H9 (cell line): ENCODE measurements at regions not wholly inside any gene's neighbourhood (a gene's known extent, or its start where the extent isn't known, plus 50 kb on each side); places are given as distances from the start of the nearest gene placed in this dataset.

ENCODE experiments used
- DNase-seq: peaks from one replicate; pipeline ENCODE4 v3.0.0-alpha.2; 2017
- H2AFZ ChIP-seq: one replicate; pipeline ENCODE4 v1.6.1; 2013; ENCODE audit warnings: mild to moderate bottlenecking, low read length, control low read depth, moderate library complexity
- H2AK5ac ChIP-seq: 2 replicates; pipeline ENCODE4 v1.6.1; 2013; ENCODE audit warnings: low read length, control low read depth, mixed read lengths; ENCODE audit not compliant: insufficient read length
- H2BK120ac ChIP-seq: one replicate; pipeline ENCODE4 v1.6.1; 2013; ENCODE audit warnings: low read depth, mild to moderate bottlenecking, low read length, control low read depth, inconsistent platforms; ENCODE audit not compliant: poor library complexity, severe bottlenecking
- H2BK12ac ChIP-seq: 2 replicates; pipeline ENCODE4 v1.6.1; 2013; ENCODE audit warnings: low read length, control low read depth, mixed read lengths, low read depth; ENCODE audit not compliant: insufficient read length
- H2BK15ac ChIP-seq: 2 replicates; pipeline ENCODE4 v1.6.1; 2013; ENCODE audit warnings: low read depth, low read length, control low read depth
- H2BK20ac ChIP-seq: one replicate; pipeline ENCODE4 v1.6.1; 2013; ENCODE audit warnings: low read depth, mild to moderate bottlenecking, low read length, control low read depth, inconsistent platforms; ENCODE audit not compliant: poor library complexity, severe bottlenecking
- H2BK5ac ChIP-seq: 2 replicates; pipeline ENCODE4 v1.6.1; 2013; ENCODE audit warnings: low read length, control low read depth, mixed read lengths; ENCODE audit not compliant: insufficient read length
- H3K14ac ChIP-seq: 2 replicates; pipeline ENCODE4 v1.6.1; 2013; ENCODE audit warnings: low read length, control low read depth; ENCODE audit not compliant: insufficient read depth
- H3K18ac ChIP-seq: 2 replicates; pipeline ENCODE4 v1.6.1; 2013; ENCODE audit warnings: low read depth, mild to moderate bottlenecking, mixed read lengths, low read length, control low read depth; ENCODE audit not compliant: insufficient read length
- H3K23ac ChIP-seq: 2 replicates; pipeline ENCODE4 v1.6.1; 2013; ENCODE audit warnings: low read length, control low read depth, mixed read lengths, low read depth; ENCODE audit not compliant: insufficient read length
- H3K23me2 ChIP-seq: 2 replicates; pipeline ENCODE4 v1.6.1; 2013; ENCODE audit warnings: low read depth, mild to moderate bottlenecking, mixed read lengths, low read length, control low read depth; ENCODE audit not compliant: insufficient read length, poor library complexity, severe bottlenecking
- H3K27ac ChIP-seq: 2 replicates; pipeline ENCODE4 v1.5.1; 2013; ENCODE audit warnings: low read length, control low read depth, mixed read lengths, low read depth; ENCODE audit not compliant: insufficient read length
- H3K27me3 ChIP-seq: 2 replicates; pipeline ENCODE4 v1.6.1; 2013; ENCODE audit warnings: low read length, control low read depth, inconsistent platforms; ENCODE audit not compliant: insufficient read depth
- H3K4ac ChIP-seq: 2 replicates; pipeline ENCODE4 v1.6.1; 2013; ENCODE audit warnings: low read depth, mild to moderate bottlenecking, control low read depth, inconsistent platforms, low read length, moderate library complexity
- H3K4me1 ChIP-seq: 2 replicates; pipeline ENCODE4 v1.6.1; 2013; ENCODE audit warnings: low read length, control low read depth, inconsistent platforms; ENCODE audit not compliant: insufficient read depth
- H3K4me2 ChIP-seq: 2 replicates; pipeline ENCODE4 v1.6.1; 2013; ENCODE audit warnings: low read length, control low read depth, mixed read lengths; ENCODE audit not compliant: insufficient read length, insufficient read depth
- H3K56ac ChIP-seq: 2 replicates; pipeline ENCODE4 v1.6.1; 2013; ENCODE audit warnings: low read depth, mild to moderate bottlenecking, mixed read lengths, low read length, control low read depth; ENCODE audit not compliant: insufficient read length
- H3K79me1 ChIP-seq: 2 replicates; pipeline ENCODE4 v1.6.1; 2013; ENCODE audit warnings: low read depth, mild to moderate bottlenecking, moderate library complexity, low read length, control low read depth, inconsistent platforms; ENCODE audit not compliant: insufficient read depth, poor library complexity, severe bottlenecking
- H3K79me2 ChIP-seq: 2 replicates; pipeline ENCODE4 v1.6.1; 2013; ENCODE audit warnings: low read length, control low read depth, inconsistent platforms; ENCODE audit not compliant: insufficient read depth
- H3K9ac ChIP-seq: 2 replicates; pipeline ENCODE4 v1.6.1; 2013; ENCODE audit warnings: low read length, control low read depth, mixed read lengths; ENCODE audit not compliant: insufficient read length; ENCODE audit errors: extremely low read depth
- H3K9me3 ChIP-seq: one replicate; pipeline ENCODE4 v1.6.1; 2013; ENCODE audit warnings: low read depth, low read length, inconsistent platforms; ENCODE audit not compliant: control insufficient read depth
- H3T11ph ChIP-seq: one replicate; pipeline ENCODE4 v1.6.1; 2013; ENCODE audit warnings: mild to moderate bottlenecking, low read length, control low read depth, inconsistent platforms
- H4K20me1 ChIP-seq: one replicate; pipeline ENCODE4 v1.6.1; 2013; ENCODE audit not compliant: control insufficient read depth, insufficient read length, insufficient read depth
- H4K5ac ChIP-seq: 2 replicates; pipeline ENCODE4 v1.6.1; 2013; ENCODE audit warnings: low read depth, mild to moderate bottlenecking, mixed read lengths, low read length, control low read depth; ENCODE audit not compliant: insufficient read length
- H4K8ac ChIP-seq: replicated peaks from 2 replicates; pipeline ENCODE4 v1.6.1; 2013; ENCODE audit warnings: low read length, control low read depth, mixed read lengths, low read depth; ENCODE audit not compliant: insufficient read length
- H4K91ac ChIP-seq: 2 replicates; pipeline ENCODE4 v1.6.1; 2013; ENCODE audit warnings: low read depth, mild to moderate bottlenecking, moderate library complexity, mixed read lengths, low read length, control low read depth; ENCODE audit not compliant: insufficient read length
- H3K27ac Mint-ChIP-seq, 3 experiments: 2 replicates in 2 of 3; 3 replicates in 1 of 3; pipeline ENCODE4 v1.8.0; 2020 to 2021; ENCODE audit warnings: mixed read lengths in 3 of 3, mild to moderate bottlenecking in 1 of 3, moderate library complexity in 1 of 3
- H3K27me3 Mint-ChIP-seq: 2 replicates; pipeline ENCODE4 v1.8.0; 2021; ENCODE audit warnings: low read depth, mild to moderate bottlenecking, moderate library complexity, mixed read lengths
- H3K36me3 Mint-ChIP-seq, 3 experiments: 2 replicates in 2 of 3; 3 replicates in 1 of 3; pipeline ENCODE4 v1.8.0; 2020 to 2021; ENCODE audit warnings: low read depth in 3 of 3, mixed read lengths in 3 of 3; ENCODE audit not compliant: insufficient read depth in 1 of 3
- H3K4me1 Mint-ChIP-seq, 2 experiments: 2 replicates each; pipeline ENCODE4 v1.8.0; 2020; ENCODE audit warnings: mixed read lengths in 2 of 2
- H3K4me3 Mint-ChIP-seq, 2 experiments: 2 replicates in 1 of 2; 3 replicates in 1 of 2; pipeline ENCODE4 v1.8.0; 2020 to 2021; ENCODE audit warnings: mild to moderate bottlenecking in 2 of 2, mixed read lengths in 2 of 2, moderate library complexity in 1 of 2
- H3K9me3 Mint-ChIP-seq, 2 experiments: 2 replicates in 1 of 2; 3 replicates in 1 of 2; pipeline ENCODE4 v1.8.0; 2020; ENCODE audit warnings: mild to moderate bottlenecking in 2 of 2, mixed read lengths in 2 of 2, moderate library complexity in 1 of 2
- CTCF ChIP-seq: fragments of 200-600 bp; sonication (generic); conservative IDR thresholded peaks from 3 replicates; pipeline ENCODE4 v1.8.0; 2021; ENCODE audit warnings: antibody characterized with exemption, mild to moderate bottlenecking
- WGBS: extraction: QIAGEN DNeasy Blood & Tissue Kit; methylation state at CpG from one replicate; pipeline ENCODE4 v1.1.7; 2013; ENCODE audit warnings: missing lambda C conversion rate, low lambda C conversion rate, mixed read lengths; ENCODE audit not compliant: insufficient read length; ENCODE audit errors: extremely low coverage; 5-methylcytosine and 5-hydroxymethylcytosine counted together

- no peak overlapping the region for H3K18ac ChIP-seq
- no peaks in the 10 kb centered on the region for H3K9me3 ChIP-seq
- no peak overlapping the region for H3K14ac ChIP-seq
- no peaks in the 10 kb centered on the region for H3K23me2 ChIP-seq
- no peak overlapping the region for H2BK120ac ChIP-seq
- H2AK5ac ChIP-seq: no peak overlapping the region
- no peak for TF ChIP-seq CTCF
- no peak overlapping the region for H3K23ac ChIP-seq
- no peak for DNase-seq
- peaks cover 7% of the 10 kb centered on the region for H3K27me3 Mint-ChIP-seq
- no peaks in the 10 kb centered on the region for H4K20me1 ChIP-seq
- H3K4me1 Mint-ChIP-seq: 0 out of 4 replicates have a peak, but pooled peaks cover 0 to 3% of the 10 kb centered on the region in 2 experiments
- no peaks in the 10 kb centered on the region for H3K27me3 ChIP-seq
- H2BK5ac ChIP-seq: no peak overlapping the region
- no peaks in the 10 kb centered on the region for H3K4me1 ChIP-seq
- no peak overlapping the region for H3K27ac ChIP-seq
- WGBS: no CpG with 5 or more reads among the region's 5 CpGs
- no peaks in the 10 kb centered on the region for H3K36me3 Mint-ChIP-seq
- no peak overlapping the region for H2BK12ac ChIP-seq
- H2AFZ ChIP-seq: no peak overlapping the region
- no peak overlapping the region for H3K9ac ChIP-seq
- no peaks in the 10 kb centered on the region; the same call in 1 of the 2 replicates for H3K79me2 ChIP-seq
- H3K9me3 Mint-ChIP-seq: no peaks in the 10 kb centered on the region
- H3K4me2 ChIP-seq: no peak overlapping the region
- H2BK15ac ChIP-seq: no peak overlapping the region
- H3K56ac ChIP-seq: no peak overlapping the region
- H4K91ac ChIP-seq: no peak overlapping the region
- no peak overlapping the region; a peak in 1 of 7 replicates for H3K27ac Mint-ChIP-seq
- H4K8ac ChIP-seq: no peak overlapping the region
- H4K5ac ChIP-seq: no peak overlapping the region
- H3K79me1 ChIP-seq: no peaks in the 10 kb centered on the region
- no peak overlapping the region for H3K4me3 Mint-ChIP-seq
- no peak overlapping the region for H3K4ac ChIP-seq
- H2BK20ac ChIP-seq: no peak overlapping the region
- H3T11ph ChIP-seq: no peak overlapping the region
Observed at GRCh38 chr2:100743741-100744140, 76.2 kb upstream of the NPAS2 start.
